Glomerular visceral epithelial cell (primary cell): ENCODE measurements at regions not wholly inside any gene's neighbourhood (a gene's known extent, or its start where the extent isn't known, plus 50 kb on each side); places are given as distances from the start of the nearest gene placed in this dataset.
A peak's percentile ranks its signal among the peaks of the same experiment; 100 is the strongest.
"Not testable (repeated sequence)": the region's sequence is repeated elsewhere in the genome, so short reads cannot be mapped to it uniquely, and the experiment has no call there.

Experiments used
- DNase-seq: peaks from one replicate; pipeline ENCODE4 v3.0.0-alpha.2; 2016; ENCODE audit errors: extremely low spot score

DNA sequence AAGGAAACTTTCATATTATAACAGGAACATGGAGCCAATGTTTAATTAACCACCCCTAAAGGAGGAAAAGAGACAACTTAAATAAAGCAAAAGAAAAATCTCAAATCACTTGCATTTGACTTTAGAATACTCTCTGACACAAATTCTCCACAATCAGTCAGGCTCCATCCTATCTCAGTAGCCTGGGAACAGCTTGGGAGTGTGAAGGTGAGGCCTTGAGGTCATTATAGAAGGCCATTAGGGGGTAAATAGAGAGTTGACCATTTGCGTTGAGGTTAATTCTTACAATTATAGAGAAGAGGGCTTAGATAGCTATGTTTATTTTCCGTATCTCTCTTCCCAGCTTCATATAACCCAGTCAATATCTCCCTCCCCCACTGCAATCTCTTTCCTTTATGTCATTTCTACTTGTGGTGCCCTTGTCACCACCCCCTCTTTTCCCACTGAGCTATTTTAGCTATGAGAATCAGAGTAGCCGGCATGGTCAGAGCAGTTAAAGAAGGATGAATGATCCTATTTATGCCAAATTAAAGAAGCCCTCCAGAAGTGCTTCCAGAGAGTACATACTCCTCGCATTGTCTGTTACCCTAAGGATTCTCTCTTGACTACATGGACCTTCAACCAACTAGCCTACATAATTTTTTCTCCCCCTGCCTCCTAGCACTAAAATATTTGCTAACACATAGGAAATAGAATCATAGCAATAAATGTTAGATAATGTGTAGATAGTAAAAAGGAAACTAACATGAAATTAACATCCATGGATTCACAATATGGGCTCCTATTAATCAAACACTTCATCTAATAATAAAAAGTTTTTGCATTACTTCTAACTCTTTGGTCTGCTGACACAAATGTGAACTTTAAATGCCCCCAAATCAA lies 135.2 kb upstream of the KRR1 start:
- no peak for DNase-seq

DNA sequence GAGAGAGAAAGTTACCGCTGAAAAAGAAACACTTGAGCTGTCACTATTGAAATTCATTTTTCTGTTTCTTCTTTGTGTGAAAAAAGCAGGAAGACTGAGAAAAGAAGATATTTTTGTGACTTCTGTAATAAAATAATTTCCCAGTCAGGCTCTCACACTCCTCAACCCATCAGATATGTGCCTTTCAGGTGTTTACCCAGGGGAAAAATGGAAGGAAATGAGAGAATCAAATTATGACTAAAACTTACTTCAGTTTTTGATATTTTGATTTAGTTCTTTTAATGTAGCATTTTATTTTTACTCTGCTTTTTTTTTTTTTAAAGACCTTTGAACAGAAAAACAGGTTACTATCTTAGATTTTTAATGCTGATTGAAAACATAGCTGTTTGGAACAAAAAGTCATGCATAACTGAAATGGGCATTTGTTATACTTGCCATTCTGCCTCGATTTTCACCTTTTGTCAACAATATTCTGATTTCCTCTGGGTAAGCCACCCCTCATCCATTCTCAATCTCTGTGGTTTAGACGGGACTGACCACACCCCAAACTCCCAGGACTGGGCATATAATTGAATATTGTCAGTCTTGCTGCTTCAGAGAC lies 133.2 kb upstream of the KRR1 start:
- DNase-seq = no peak

DNA sequence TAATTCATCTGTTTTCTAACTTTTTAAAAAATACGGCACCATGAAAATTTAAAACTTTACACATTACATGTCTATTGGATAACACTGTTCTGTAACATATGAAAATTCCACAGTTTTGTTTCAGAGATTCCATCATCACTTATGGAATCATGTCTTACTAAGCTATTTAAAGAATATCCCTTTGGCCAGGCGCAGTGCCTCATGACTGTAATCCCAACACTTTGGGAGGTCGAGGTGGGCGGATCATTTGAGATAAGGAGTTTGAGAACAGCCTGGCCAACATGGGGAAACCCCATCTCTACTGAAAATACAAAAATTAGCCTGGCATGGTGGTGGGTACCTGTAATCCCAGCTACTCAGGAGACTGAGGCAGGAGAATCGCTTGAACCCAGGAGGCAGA lies 131.7 kb upstream of the KRR1 start:
- DNase-seq = not testable (repeated sequence)

DNA sequence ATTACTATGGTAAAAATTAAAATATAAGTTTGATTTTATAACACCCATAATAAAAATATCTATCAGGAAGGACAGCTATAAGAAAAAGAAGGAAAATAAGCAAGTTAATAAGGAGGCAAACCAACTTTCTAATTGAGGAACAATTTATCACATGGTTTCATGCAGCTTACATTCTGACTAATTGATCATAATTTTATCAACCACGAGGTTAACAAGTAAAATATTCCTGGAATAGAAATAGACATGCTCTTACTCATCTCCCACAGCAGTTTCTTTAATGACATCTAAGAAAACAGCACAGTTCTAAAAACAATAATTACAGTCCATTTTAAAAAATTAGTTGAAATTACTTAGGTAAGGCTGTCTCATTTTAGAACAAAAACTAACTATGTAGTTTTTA lies 130.8 kb upstream of the KRR1 start:
- DNase-seq = no peak

DNA sequence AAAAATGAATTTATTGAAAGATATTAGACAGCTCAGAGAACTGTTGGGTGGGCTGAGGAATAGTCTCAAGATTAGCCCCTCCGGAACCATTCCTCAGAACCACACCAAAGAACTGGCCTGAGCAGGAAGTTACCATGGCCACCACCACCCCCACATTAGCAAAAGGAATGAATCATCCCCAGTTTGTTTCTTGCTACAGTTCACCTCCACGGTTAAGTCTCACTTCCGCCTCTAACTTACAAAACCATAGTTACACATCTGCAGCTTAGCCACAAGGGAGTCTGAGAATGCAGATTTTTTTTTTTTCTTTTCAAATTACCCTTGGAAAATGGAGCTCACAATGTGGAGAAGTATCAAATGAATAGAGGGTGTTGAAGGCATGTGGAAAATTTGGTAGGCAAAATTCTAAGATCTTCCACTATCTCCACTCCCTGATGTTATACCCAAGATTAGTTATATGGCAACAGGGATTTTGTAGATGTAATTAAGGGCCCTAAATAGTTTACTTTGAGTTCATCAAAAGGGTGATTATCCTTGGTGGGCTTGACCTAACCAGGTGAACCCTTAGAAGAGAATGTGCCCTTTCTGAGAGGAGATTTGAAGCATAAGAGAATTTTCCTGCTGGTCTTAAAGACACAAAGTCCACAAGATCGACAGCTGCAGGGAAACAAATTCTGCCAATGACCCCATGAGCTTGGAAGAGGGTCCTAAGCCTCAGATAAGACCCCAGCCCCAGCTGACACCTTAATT lies 129.8 kb upstream of the KRR1 start:
- peak; percentile 90 for DNase-seq

DNA sequence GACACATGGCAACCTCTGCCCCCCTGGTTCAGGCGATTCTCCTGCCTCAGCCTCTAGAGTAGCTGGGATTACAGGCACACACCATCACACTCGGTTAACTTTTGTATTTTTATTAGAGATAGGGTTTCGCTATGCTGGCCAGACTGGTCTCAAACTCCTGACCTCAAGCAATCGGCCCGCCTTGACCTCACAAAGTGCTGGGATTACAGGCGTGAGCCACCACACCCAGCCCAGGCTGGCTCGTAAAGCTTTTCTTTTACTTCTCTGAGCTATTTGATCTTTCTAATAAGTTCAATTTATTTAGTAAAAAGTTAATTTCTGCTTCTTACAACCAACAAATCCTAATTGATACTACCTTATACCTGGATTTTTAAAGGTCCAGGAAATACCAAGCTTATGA lies 127.4 kb upstream of the KRR1 start:
- DNase-seq = no peak

DNA sequence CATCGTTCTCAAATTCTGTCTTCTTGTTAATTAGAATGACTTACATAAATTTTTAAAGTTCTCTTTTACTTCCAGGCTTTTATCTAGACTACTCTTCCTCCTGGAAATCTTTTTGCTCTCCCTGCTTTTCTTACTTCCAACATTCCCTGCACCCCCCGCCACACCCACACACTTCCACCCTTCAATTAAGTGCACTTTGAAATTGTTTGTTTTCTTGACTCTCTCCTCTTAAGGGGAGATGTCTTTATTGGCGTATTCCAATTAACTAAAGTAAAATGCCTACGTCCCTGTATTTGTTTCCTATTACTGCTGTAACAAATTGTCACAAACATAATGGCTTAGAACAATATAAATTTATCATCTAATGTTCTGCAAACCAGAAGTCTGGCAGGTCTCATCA lies 125.2 kb upstream of the KRR1 start:
- DNase-seq = no peak

DNA sequence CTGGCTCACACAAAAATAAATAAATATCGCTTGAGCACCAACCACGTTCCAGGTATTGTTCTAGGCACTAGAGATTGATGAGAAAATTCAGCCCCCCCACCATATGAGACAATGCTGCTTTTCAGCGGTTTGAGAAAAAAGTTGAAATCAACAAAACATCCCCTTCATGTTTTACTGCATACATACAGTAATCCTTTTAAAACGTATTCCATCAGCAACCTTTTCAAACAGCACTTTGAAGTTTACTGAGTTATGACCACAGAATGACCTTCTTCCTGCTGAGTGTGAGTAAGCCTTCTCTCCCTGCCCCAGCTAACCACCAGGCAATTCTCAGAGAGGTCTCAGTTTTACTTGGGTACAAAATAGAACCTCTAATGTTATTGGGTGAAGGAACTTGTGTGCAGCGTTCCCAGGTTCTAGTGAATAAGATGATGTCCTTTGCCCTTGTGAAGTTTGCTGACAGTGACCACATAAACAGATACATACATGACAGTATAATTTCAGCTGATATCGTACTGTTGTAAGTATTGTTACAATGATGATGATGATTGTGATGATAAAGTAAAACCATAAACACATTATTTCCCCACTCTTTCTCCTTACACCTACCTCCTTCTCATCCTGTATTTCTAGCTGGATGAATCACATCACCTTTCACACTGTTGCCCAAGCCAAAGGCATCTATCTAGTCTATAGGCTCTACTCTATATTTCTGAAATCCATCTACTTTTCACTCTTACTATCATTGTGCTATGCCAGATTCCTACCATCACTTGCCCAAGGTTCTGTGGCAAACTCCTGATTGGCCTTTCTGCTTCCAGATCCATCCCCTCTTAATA lies 124.4 kb upstream of the KRR1 start:
- peak; percentile 71 for DNase-seq

DNA sequence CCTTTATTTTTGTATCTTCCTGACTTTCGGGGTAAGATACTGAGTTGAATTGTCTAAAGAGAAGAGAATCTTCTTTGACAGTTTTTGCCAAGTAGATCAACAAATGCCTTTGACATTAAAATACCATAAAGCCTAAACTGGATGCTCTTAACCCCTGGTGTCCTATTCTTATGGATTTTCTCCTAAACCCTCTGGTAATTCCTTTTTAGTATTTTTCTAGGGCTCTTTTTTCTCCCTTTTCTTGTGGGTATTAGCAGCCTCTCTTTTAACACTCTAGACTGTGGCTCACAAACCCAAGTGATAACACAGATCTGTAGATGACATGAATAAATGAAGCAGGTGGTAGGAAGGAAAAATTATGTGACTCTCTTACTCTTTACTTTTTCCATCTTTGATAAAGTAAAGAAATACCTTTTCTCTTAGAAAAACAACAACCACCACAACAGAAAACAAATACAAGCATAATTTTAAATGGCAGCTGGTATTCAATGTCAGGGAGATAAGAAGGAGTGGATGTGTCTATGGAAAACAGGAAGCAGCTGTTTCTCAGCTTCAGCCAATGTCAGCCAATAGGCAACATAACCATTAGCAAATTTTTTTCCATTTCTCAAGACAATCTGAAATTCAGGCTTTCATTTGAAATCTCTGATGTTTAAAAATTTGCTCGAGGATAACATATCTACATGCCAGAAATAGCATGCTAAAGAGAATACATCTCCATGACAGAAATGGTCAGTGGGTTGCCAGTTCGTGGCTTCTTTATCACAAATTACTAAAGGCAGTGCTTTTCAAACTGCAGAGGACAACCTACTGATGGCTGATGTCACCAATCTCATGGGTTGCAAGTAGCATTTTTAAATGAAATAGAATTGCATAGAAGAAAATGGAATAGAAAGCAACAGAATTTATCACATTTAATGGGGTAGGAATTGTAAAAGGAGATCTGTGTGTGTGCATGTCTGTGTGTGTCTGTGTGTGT lies 123.1 kb upstream of the KRR1 start:
- DNase-seq = no peak

DNA sequence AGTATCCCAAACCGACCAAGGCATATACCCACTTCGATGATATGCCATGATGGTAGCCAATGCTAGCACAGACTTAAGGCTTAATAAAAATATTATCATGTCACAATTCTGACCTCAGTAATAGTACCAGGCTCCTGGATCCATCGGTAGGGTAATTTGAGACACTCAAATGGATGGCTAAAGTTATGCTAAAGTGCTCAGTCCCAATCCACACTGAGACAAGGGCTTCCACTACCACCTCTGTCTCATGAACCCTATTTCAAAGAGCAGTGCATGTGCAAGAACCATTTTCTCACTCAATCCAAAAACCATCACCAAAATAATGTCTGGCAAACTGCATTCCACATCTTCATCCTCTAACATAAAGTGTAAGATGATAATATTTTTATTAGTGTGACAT lies 122.4 kb upstream of the KRR1 start:
- DNase-seq = no peak

DNA sequence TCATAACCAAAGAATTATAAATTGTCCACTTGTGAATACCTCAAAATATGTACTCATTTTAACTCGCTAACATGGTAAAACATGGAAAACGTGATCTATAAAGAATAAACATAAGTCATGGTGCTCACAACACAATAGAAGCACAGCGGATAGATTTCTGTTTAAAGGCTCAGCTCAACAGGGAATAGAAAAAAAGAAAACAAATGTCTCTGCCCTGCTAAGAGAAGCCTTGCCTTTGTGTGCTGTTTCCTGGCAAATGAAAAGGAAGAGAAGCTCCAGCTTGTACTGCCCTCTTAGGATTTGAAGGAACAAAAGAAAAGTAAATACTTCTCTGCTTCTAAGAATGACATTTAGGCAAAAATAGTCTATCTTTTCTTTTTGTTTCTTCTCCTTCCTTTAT lies 121.0 kb upstream of the KRR1 start:
- DNase-seq = no peak

DNA sequence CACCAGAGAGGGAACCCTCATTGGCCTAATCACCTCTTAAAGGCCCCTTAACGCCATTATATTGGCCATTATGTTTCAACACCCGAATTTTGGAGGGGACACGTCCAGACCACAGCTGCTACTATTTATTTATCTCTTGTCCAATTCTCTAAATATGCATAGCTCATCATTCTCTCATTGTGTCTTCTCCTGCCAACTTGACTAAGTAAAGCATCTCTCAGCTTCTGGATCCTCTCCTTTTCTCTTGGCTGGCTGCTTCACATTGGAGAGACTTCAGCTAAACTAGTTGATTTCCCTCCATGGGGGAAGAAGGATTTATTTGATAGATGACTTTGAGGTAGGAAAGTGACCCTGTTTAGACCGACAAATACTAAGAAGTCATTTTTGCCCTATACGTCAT lies 120.4 kb upstream of the KRR1 start:
- DNase-seq = no peak

DNA sequence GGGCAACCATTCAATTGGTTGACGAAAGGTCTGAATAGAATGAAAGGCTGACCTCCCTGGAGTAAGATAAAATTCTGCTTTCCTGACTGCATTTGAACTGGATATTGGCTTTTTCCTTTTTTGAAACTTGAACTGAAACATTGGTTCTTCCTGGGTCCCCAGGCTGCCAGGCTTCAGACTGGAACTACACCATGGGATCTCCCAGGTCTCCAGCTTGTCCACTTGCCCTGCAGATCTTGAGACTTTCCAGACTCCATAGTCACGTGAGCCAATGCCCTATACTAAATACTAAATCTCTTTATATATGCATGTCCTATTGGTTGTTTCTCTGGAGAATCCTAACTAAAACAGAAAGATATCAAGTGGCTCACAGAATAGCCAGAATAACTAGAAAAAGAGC lies 118.7 kb upstream of the KRR1 start:
- DNase-seq = no peak

DNA sequence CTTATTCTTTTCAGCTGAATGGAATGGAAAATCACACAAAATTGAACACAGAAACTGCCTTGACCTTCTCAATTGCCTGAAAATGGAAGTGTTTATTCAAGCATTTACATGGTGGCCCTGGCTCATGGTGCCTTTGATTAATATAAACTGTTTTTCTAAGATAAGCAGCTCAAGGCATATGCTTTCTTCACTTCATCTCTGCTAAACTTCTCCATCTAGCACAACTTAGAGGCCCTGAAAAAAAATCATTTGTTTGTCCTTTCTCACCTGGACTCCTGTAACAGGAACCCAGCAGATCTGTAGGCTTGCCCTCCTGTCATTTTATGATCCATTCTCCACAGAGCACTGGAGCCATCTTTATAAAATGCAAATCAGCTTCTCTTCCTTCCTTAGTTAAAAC lies 117.5 kb upstream of the KRR1 start:
- no peak for DNase-seq

DNA sequence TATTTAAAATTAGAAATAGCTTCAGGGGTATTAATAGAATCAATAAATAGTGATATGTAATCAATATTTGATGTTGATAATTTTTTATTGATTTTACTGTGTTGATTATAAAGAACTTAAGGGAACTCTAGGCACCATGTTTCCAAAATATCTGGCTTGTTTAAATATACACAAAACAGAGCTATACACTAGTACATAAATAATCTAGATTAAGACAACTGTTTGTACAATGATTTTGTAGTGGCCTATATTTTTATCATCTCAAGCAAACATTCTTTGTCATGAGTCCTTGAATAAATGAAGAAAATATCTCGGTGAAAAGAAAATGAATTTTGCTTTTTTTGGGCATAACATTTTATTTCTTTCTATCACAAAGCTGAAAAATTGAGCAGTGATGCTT lies 117.1 kb upstream of the KRR1 start:
- no peak for DNase-seq

DNA sequence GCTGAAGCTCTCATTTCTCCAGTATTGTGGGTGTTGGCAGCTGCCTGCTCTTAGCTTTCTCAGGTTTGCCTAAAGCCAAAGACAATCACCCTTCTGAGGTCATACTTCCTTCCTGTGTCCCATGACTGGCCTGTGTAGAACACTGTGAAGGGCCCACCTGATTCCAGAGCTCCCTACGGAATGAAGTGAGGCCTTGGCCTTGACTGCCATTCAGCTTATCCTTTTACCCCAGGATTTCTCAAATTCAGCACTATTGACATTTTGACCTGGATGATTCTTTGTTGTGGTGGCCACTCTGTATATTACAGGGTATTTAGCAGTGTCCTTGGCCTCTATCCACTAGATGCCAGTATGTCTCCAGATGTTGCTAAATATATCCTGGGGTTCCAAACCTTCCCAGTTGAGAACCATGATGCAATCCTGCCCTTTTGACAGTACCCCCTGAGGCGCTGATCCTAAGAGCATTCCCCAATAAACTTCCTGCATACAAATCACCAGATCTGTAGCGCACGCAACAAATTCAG lies 112.3 kb upstream of the KRR1 start:
- peak; percentile 41 for DNase-seq

DNA sequence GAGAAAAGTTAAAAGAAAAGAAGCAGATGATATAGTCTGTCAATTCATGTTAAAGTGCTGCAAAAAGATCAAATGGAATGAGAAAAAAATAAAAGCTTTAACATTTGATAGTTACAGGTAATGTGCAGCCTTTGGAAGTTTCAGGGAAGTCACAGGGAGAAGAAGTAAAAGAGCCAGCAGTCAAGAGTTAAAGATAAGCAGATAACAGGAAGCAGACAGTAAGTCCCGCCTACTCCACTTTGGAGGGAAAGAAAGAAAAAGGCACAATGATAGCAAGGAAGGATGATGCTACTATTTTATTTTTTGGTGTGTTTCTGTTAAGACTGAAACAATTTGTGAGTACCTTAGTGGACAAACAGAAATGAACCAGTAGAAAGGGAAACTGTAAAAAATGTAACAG lies 111.1 kb upstream of the KRR1 start:
- DNase-seq = no peak

DNA sequence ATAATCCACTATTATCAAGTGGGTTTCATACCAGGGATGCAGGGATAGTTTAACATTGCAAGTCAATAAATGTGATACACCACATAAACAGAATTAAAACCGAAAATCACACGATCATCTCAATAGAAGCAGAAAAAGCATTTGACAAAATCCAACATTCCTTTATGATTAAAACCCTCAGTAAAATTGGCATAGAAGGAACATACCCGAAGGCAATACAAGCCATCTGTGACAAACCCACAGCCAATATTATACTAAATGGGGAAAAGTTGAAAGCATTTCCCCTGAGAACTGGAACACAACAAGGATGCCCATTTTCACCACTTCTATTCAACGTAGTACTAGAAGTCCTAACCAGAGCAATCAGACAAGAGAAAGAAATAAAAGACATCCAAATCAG lies 103.0 kb upstream of the KRR1 start:
- not testable (repeated sequence) for DNase-seq

DNA sequence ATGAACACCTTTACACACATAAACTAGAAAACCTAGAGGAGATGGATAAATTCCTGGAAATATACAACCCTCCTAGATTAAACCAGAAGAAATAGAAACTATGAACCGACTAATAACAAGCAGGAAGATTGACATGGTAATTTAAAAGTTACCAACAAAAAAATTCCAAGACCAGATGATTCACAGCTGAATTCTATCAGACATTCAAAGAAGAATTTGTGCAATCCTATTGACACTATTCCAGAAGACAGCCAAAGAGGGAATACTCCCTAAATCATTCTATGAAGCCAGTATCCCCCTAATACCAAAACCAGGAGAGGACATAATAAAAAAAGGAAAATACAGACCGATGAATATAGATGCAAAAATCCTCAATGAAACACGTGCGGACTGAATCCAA lies 102.6 kb upstream of the KRR1 start:
- DNase-seq = no peak

DNA sequence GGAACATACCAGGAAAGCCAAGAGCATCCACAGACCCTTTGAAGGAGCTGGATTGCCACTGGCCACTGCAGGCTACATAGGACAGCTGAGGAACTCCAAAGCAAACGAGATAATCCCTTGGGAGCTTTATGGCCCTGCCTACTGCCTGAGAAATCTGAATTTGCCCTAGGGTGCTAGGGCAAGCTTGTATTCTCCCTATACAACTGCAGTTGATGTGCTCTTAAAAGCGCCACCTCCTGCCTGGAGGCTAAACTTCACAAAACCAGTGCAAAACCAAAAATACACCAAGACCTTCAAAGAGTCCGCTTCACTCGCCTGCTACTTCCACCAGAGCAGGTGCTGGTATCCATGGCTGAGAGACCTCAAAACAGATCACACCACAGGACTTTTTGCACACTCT lies 99.6 kb upstream of the KRR1 start:
- no peak for DNase-seq

DNA sequence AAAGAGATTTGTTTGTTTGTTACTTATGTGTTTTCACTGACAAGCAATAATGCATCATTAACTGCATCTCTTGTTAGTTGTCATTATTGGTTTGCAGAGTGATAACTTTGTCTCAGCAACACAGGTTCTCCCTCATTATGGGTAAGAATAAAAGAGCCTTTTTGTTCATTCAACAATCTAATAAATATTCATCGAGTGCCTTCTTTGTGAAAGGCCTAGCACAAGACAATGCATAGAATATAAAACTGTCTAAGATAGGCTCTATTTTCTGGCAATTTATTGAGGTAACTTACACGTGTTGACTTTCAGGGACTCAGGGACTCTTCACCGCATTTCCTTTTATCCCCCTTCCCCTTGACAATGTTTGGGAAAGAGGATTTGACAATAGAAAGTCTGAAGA lies 95.5 kb upstream of the KRR1 start:
- DNase-seq = no peak
